ENCODE measurements at regions not wholly inside any gene's neighbourhood (a gene's known extent, or its start where the extent isn't known, plus 50 kb on each side); places are given as distances from the start of the nearest gene placed in this dataset.

GRCh38 chr22:19625331-19626041 is 88.8 kb upstream of the SEPTIN5 start:
- Mint-ChIP-seq H3K27me3 (peaks cover 2% of the 10 kb centered on the region), H3K4me3 (no peak overlapping the region), H3K4me1 (peaks cover 7% of the 10 kb centered on the region), H3K27ac (no peak overlapping the region), H3K9me3 (no peaks in the 10 kb centered on the region), H3K36me3 (ENCODE audit: low read depth) (no peaks in the 10 kb centered on the region)
- ATAC-seq: no peak
- no peak for DNase-seq

- no peak overlapping the region for H3K27ac Mint-ChIP-seq
- peaks cover 6% of the 10 kb centered on the region for H3K4me1 Mint-ChIP-seq
- no peak for ATAC-seq
- DNase-seq: no peak
- H3K27me3 Mint-ChIP-seq: peaks cover 2% of the 10 kb centered on the region
- H3K9me3 Mint-ChIP-seq: no peaks in the 10 kb centered on the region
- no peaks in the 10 kb centered on the region for H3K36me3 Mint-ChIP-seq (ENCODE audit: low read depth)
- H3K4me3 Mint-ChIP-seq: no peak overlapping the region
Measured at GRCh38 chr22:19626042-19626587, 88.2 kb upstream of the SEPTIN5 start.

GRCh38 chr22:19626666-19627065 is 87.6 kb upstream of the SEPTIN5 start:
- Mint-ChIP-seq H3K36me3 (ENCODE audit: low read depth) (no peaks in the 10 kb centered on the region), H3K27me3 (peaks cover 2% of the 10 kb centered on the region), H3K9me3 (no peaks in the 10 kb centered on the region), H3K4me3 (no peak overlapping the region), H3K27ac (no peak overlapping the region), H3K4me1 (peaks cover 2% of the 10 kb centered on the region)
- DNase-seq (no peak), ATAC-seq (no peak)

GRCh38 chr22:19628038-19628776 is 86.1 kb upstream of the SEPTIN5 start:
- Mint-ChIP-seq H3K4me3 (no peak overlapping the region), H3K27me3 (peaks cover 5% of the 10 kb centered on the region), H3K36me3 (ENCODE audit: low read depth) (no peaks in the 10 kb centered on the region), H3K27ac (no peak overlapping the region), H3K9me3 (no peaks in the 10 kb centered on the region), H3K4me1 (no peaks in the 10 kb centered on the region)
- ATAC-seq: no peak
- DNase-seq: no peak

- ATAC-seq: no peak
- Mint-ChIP-seq H3K27me3 (peaks cover 5% of the 10 kb centered on the region), H3K4me3 (no peak overlapping the region), H3K27ac (no peak overlapping the region), H3K4me1 (no peaks in the 10 kb centered on the region), H3K9me3 (no peaks in the 10 kb centered on the region), H3K36me3 (ENCODE audit: low read depth) (no peaks in the 10 kb centered on the region)
- no peak for DNase-seq
Measured at GRCh38 chr22:19629331-19629719, 85.0 kb upstream of the SEPTIN5 start.

GRCh38 chr22:19629720-19630419 is 84.4 kb upstream of the SEPTIN5 start:
- ATAC-seq (peak; percentile 87), DNase-seq (peak; percentile 85)
- H3K27ac Mint-ChIP-seq: no peak overlapping the region
- no peaks in the 10 kb centered on the region for H3K9me3 Mint-ChIP-seq
- H3K4me3 Mint-ChIP-seq: no peak overlapping the region
- peaks cover 5% of the 10 kb centered on the region for H3K27me3 Mint-ChIP-seq
- no peaks in the 10 kb centered on the region for H3K36me3 Mint-ChIP-seq (ENCODE audit: low read depth)
- no peaks in the 10 kb centered on the region for H3K4me1 Mint-ChIP-seq

- H3K4me3 Mint-ChIP-seq: no peak overlapping the region
- H3K9me3 Mint-ChIP-seq: no peaks in the 10 kb centered on the region
- no peaks in the 10 kb centered on the region for H3K4me1 Mint-ChIP-seq
- no peak for DNase-seq
- ATAC-seq: no peak
- no peak overlapping the region for H3K27ac Mint-ChIP-seq
- H3K27me3 Mint-ChIP-seq: peaks cover 5% of the 10 kb centered on the region
- H3K36me3 Mint-ChIP-seq (ENCODE audit: low read depth): no peaks in the 10 kb centered on the region
Measured at GRCh38 chr22:19630614-19631013, 83.7 kb upstream of the SEPTIN5 start.

GRCh38 chr22:19631899-19632667 is 82.2 kb upstream of the SEPTIN5 start:
- DNase-seq: peak; percentile 25
- H3K27me3 Mint-ChIP-seq: peaks cover 5% of the 10 kb centered on the region
- H3K36me3 Mint-ChIP-seq (ENCODE audit: low read depth): no peaks in the 10 kb centered on the region
- no peaks in the 10 kb centered on the region for H3K9me3 Mint-ChIP-seq
- H3K27ac Mint-ChIP-seq: no peak overlapping the region
- ATAC-seq: no peak
- H3K4me1 Mint-ChIP-seq: no peaks in the 10 kb centered on the region
- H3K4me3 Mint-ChIP-seq: no peak overlapping the region

GRCh38 chr22:19632668-19633148 is 81.6 kb upstream of the SEPTIN5 start:
- Mint-ChIP-seq H3K27ac (no peak overlapping the region), H3K9me3 (no peaks in the 10 kb centered on the region), H3K4me1 (no peaks in the 10 kb centered on the region), H3K4me3 (no peak overlapping the region), H3K36me3 (ENCODE audit: low read depth) (no peaks in the 10 kb centered on the region), H3K27me3 (peaks cover 5% of the 10 kb centered on the region)
- no peak for DNase-seq
- ATAC-seq: no peak

GRCh38 chr22:19634226-19634975 is 79.9 kb upstream of the SEPTIN5 start:
- no peaks in the 10 kb centered on the region for H3K36me3 Mint-ChIP-seq (ENCODE audit: low read depth)
- peaks cover 5% of the 10 kb centered on the region for H3K27me3 Mint-ChIP-seq
- H3K4me3 Mint-ChIP-seq: no peak overlapping the region
- no peaks in the 10 kb centered on the region for H3K4me1 Mint-ChIP-seq
- no peak for ATAC-seq
- no peak overlapping the region for H3K27ac Mint-ChIP-seq
- DNase-seq: no peak
- H3K9me3 Mint-ChIP-seq: no peaks in the 10 kb centered on the region

GRCh38 chr22:19635644-19636043 is 78.7 kb upstream of the SEPTIN5 start:
- no peak for ATAC-seq
- Mint-ChIP-seq H3K4me1 (no peaks in the 10 kb centered on the region), H3K36me3 (ENCODE audit: low read depth) (no peaks in the 10 kb centered on the region), H3K9me3 (no peaks in the 10 kb centered on the region), H3K27ac (no peak overlapping the region), H3K27me3 (peaks cover 6% of the 10 kb centered on the region), H3K4me3 (no peak overlapping the region)
- no peak for DNase-seq

GRCh38 chr22:19636696-19637407 is 77.5 kb upstream of the SEPTIN5 start:
- Mint-ChIP-seq H3K9me3 (no peaks in the 10 kb centered on the region), H3K36me3 (ENCODE audit: low read depth) (no peaks in the 10 kb centered on the region), H3K27me3 (peaks cover 8% of the 10 kb centered on the region), H3K4me1 (no peaks in the 10 kb centered on the region), H3K27ac (no peak overlapping the region), H3K4me3 (no peak overlapping the region)
- DNase-seq: no peak
- no peak for ATAC-seq
